Fibroblast of skin of left quadriceps (primary cell): ENCODE measurements at regions not wholly inside any gene's neighbourhood (a gene's known extent, or its start where the extent isn't known, plus 50 kb on each side); places are given as distances from the start of the nearest gene placed in this dataset.

Source experiments
- DNase-seq, 2 experiments: peaks; one replicate each; pipeline ENCODE4 v3.0.0-alpha.2; 2013; ENCODE audit warnings: low read depth in 2 of 2

DNA sequence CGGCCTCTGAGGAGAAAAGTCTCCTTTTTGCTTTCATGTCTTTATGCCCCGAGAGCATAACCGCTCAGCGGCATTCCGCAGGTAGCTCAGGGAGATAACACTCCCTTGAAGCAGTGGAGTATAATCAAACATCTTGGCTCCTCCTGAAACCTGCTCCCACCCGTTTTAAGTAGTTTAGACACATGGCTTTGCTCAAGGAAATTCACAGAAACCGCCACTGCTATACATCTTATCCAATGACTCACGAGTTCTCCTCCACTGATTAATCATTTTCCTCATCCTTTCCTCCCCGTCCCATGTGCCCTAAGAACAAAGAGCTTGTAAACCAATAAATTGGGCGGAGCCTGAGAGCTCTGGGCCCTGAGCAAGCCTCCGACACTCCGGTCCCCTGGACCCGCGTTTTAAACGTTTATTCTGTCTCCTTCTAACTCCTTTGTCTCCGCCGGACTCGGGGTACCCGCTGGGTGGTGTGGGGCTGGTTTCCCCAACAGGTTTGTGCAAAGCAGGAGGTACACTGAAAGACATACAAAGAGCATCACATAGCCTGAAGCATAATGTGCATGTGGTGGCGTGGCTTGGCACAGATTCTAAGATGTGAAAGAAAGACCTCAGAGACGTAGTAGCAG, 401.2 kb downstream of the TLL1 start:
- DNase-seq, result no peak

DNA sequence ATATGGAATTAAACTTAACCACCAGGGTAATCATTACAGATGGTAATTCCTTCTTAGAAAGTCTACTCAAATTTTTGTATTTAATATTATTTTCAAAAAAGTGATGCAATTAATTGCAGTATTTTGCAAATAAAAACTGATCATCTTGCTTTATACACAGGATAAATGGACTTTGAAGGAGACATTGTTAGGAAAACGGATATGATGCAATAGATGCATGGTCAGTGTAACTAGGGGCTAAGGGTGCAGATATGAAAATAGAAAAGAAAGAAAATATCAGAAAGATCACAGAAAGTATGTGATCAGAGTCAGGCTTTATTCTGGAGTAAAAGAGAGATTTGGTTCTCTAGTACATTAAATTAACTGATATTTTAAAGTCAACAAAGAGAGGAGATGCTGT, 401.7 kb downstream of the TLL1 start:
- no peak for DNase-seq

DNA sequence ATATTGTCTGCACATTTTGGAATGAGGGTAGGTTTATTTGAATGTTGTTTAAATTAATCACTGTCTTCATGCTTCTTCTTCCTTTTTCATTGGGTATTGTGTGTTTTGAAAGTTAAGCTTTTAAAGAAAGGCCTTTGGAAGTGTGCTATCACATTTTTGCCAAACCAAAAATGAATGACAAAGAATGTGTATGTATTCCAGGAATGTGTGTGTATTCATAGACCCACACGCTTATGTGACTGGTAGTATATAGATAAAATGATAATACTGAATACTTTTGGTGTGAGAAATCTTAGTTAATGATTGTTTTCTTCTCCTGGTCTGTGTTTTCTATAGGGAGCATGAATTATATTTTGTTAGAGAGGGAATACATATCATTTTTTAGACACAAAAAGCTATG, 404.4 kb downstream of the TLL1 start:
- peak; percentile 61 to 70 for DNase-seq

DNA sequence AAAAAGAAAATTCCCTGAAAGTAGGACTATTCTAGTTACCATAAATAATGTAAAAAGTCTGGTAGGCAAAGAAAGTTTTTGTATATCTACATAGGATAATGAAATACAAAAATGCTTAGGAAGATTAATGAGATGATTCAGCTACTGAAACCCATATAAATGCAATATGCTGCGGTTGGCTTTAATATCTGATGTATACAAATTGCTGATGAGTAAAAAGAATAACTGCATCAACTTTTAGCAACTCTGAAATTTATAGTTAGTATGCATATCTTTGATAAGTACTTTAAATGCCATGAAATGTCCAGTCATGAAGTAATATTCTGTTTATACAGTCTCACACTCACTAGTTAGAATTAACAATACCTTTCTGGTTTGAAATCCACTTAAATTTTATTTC, 404.8 kb downstream of the TLL1 start:
- peak; percentile 74 to 79 for DNase-seq

DNA sequence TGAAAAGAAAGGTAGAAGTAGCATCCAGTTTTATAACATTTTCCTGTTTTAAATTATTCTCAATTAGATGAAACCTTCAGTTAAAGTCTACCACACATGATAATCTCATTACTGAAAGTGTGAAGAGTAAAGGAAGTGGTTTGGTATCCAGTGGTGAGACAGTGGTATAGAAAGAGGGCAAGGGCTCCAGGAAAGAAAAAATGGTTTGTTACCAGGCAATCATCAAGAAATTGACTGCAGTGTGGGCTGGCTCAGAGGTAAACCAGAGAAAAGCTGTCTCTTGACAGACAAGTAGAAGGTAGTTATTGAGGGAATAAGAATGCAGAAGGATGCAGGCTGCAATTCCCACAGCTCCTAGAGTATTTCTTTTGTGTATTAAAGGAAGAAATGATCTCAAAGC, 406.2 kb downstream of the TLL1 start:
- no peak for DNase-seq

DNA sequence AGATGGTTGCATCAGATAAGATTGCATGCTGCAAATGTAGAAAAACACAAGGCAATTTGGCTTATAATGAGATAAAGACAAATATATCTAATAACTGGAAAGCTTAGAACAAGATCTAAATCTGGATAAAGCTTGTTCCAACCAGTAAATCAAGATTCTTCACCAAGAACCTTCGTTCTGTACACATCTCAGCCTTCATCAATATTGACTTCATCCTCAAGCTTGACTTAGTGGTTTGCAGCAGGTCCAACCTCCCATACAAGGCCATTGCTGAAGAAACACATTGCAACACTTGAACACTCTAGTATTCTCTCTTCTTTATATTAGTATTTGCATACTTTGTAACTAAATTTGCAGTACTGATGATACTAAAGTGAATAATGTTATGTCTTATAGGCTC, 407.6 kb downstream of the TLL1 start:
- no peak for DNase-seq

DNA sequence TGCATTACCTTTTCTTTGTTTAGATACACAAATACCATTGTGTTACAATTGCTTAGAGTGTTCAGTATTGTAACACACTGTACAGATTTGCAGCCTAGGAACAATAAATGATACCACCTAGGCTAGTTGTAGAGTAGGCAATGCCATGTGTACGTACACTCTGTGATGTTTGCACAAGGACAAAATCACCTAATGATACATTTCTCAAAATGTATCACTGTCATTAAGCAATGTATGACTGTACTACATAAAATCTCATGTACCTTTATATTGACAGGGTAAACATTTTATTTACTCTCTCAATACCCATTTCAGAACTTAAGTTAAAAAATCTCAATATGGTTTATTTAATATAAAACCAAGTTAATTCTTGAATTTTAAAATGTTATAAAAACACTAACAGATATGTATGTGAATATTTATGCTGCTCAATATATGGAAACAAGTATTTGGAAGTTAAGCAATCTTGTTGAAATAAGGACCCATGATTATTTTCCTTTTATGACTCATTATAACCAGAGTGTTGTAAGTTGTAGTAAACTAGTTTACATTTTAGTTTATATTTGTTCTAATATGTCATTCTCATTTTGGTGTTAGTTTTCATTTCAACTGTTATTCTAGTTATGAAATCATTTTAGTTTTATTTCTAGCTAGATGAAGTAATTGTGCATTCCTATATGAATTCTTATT, 409.2 kb downstream of the TLL1 start:
- no peak for DNase-seq

DNA sequence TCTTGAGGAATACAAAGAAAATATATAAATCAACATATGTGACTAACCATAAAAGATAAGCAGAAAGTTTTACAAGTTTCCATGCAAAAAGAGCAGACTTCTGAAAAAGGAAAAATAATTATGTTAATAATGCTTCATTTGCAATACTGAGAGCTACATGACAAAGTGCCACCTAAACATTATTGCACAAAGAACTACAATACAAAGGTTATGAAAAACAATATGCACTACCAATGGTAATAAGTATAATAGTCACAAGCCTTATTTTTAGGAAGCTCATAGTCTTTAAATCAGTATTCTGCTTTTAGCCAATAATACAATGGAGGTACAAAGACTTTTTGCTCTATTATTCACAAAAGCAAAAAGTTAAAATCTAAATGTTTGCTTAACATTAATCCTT, 411.2 kb downstream of the TLL1 start:
- DNase-seq, result no peak

DNA sequence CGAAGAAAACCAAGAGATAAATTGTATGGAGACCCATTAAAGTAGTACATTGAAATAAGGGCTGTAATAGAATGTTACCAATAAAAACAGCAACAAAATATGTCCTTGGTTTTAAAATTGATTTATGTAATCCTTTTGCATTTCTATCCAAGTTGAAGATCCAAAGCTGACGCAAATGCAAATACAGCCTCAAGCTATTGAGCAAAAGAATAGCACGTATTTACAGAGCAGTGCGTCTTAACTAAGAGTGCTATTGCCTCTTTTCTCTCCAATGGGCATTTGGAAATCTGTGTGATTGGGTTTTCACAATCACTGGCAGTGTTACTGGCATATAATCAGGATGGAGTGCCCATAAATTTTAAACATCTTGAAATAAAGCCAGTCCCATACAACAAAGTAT, 417.4 kb downstream of the TLL1 start:
- no peak for DNase-seq

DNA sequence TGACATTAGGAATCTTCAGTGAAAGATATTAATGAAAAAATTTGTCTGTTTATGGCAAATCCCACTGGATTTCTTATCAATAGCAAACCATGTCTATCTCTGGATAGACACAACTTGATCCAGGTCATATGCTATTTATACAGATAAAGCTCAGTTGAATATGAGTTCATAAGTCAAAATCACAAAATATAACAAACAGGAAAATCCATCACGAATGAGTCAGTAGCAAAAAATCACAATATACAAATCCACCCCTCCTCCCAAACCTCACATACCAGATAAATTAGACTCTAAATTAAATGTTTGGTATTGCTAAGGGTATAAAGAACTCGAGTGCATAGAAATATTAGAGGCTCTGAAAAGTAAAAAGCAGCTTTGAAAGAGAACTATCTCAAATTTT, 420.5 kb downstream of the TLL1 start:
- no peak for DNase-seq

DNA sequence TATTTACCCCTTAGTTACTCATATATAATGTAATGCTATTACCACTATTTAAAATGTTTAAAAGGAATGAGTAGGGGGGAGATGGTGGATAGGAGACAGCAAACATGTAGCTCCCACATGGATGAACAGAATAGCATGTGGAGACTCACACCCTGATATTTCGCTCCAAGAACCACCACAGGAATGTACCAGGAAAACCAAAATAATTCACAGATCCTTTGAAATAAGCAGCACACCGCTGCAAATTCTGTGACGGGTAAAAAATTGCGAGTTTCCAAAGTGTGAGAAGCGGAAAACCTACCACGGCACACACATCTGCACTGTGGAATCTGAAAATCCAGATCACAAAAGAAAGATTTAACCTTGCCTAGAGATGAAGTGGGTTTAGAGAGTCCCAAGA, 428.2 kb downstream of the TLL1 start:
- DNase-seq, result peak; percentile 35 to 40

DNA sequence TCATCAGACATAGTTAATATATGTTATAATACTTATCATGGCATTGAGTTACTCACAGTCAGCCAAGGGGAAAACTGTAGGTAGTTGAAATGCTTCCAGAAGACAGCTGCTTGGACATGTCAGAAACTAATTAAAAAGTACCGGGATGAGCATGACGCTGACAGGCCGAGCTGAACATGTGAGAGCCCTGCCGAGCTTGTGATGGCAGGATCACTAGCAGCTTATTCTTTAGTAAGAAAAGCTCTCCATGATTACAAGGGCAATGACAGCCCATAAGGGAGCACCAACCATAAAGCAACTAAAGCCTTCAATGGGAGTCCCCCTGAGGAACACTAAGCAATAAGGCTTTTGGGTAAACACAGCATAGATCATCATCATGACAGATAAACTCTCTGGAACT, 435.6 kb downstream of the TLL1 start:
- no peak for DNase-seq

DNA sequence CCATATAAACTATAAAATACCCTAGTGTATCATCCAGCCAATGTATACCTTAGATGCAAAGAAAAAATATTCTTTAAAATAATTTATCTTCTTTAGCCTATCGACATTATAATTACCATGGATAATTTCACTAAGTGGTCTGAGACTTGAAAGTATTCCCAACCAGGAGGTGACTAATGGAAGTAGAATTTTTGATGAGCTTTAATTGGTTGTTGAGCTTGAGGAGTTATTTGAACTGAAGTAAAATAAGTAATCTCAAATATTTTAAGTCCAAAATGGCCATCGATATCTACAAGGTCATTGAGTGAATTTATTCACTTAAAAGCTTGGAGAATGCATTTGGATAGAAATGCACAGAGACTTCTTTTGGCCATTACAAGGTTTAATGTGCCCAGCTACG, 436.2 kb downstream of the TLL1 start:
- no peak for DNase-seq

DNA sequence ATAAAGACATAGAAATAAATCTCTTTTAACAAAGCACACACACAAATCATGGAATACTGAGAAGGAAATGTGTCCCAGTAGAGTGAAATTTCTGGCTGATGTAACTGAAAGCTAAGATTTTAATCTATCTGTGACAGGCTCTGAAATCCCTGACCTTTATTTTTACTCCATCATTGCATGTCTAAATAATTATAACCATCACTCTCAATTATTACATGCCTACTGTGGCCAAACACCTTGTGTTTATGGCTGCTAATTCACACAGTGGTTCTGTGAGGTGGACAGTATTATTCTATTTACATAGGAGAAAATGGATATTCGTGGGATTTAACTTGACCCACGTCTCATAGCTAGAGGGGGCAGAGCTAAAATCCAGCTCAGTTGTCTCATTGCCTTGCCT, 438.1 kb downstream of the TLL1 start:
- no peak for DNase-seq

DNA sequence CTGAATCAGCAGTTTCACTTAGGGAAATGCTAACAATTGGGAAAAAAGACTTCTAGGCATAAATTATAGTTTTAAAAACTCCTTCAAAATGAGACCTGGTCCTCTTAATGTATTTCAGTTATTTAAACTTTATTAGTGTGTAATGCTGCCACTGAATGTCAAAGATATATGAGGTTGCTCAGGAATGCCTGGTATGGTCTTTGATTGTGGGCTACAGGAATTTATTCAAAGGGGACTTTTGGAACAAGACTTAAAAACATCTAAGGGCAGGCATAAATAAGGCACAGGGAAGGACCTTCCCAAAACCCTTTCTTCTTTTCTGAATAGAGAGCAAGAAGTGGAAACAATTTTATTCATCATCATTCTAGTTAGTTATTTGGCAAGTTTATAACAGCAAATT, 439.1 kb downstream of the TLL1 start:
- peak; percentile 12 to 16 for DNase-seq

DNA sequence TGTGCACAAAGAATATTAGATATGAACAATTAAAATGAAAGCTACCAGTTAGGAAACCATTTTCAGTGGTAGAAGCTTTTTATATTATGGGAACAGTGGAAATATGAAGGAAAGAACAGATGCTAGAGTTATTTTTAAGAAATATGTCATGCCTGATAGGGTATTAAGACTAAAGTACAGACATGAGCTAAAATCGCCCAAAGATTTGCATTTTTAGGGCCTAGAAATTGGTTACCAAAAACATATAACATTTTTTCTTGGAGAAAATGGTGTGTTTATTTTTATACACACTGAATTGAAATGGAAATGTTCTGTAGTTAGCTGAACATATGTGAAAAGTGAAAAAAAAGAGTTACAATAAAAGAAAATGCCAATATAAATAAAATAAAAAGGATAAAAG, 441.9 kb downstream of the TLL1 start:
- no peak for DNase-seq

DNA sequence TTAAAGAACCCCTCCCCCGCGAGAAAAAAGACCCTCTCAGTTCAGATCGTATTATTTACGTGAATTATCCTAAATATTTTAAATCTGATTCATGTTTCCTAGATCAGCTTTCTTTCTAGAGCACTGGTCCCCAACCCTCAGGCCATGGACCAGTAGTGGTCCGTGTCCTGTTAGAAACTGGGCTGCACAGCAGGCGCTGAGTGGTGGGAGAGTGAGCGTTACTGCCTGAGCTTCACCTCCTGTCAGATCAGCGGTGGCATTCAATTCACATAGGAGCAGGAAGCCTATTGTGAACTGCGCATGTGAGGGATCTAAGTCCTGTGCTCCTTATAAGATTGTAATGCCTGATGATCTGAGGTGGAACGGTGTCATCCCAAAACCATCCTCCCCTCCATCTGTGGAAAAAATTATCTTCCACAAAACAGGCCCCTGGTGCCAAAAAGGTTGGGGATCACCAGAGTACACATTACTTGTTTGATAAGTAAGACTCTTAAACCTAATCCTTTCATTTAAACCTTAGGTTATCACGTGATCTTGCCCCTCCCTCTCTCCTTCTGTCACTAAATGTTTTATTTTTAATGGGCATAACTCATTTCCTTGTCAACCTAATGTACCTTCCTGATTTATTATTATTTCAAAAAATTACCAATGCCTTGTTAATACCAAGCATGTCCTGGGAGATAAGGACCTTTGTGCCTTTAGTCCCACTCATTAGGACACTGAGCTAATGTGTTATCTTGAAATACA, 442.9 kb downstream of the TLL1 start:
- no peak for DNase-seq

DNA sequence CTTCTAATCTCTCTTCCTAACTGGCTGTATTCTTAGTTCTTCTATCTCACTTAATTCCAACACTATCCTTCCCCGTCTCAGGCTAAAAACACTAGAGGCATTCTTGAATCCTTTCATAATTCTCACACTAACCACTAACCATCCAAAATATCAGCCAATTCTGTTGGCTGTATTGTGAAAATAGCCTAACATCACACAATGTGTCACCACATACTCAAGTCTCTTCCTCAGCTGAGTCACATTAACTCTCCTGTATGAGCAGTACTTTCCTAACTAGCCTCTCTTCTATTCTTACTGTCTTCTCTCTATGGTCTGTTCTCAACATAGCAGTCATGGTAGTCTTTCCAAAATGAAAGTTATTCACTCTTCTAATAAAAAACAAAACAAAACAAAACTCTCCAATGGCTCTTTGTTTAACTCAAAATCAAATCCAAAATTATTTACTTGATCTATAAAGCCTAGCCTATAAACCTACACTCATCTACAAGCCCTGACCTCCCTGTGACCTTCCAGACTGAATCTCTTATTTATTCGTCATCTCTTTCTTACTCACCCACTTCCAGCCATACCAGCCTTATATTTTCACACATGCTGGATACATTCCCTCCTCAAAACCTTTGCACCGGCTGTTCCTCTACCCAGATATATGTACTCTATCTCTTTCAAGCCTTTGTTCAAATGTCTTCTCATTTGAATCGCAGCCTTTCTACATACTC, 445.9 kb downstream of the TLL1 start:
- peak; percentile 64 to 71 for DNase-seq

DNA sequence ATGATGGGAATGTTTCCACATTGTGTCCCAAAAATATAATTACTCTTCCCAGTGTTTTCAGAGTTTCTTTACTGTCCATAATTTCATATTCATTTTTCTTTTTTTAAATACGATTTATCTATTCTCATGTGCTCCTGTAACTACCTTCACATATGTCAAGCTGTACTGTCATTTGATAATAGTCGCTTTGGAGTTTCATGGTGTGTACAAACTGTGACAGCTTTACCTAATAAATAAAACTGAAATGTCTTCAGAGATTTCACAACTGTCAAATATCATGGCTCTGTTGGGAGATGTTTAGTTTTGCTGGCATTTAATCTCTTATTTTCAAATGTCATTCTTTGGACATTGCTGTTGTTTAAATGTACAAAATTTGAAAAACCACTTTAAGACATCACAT, 450.2 kb downstream of the TLL1 start:
- no peak for DNase-seq

DNA sequence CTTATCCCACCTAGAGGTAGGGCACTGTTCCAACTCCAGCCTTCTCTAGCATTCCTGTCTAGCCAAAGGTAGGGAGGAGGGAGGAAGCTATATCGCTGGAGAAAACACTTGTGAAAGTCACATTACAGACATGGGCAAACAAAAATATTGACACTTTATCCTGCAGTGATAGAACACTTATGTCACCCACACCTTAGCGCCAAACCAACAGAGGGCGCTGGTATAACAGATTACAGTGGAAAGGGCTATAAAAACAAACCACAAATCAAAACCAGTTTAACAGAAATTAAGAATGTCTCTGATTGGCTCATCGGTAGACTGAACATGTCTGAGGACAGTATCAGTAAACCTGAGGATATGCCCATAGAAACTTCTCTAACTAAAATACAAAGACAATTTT, 451.3 kb downstream of the TLL1 start:
- DNase-seq, result no peak

DNA sequence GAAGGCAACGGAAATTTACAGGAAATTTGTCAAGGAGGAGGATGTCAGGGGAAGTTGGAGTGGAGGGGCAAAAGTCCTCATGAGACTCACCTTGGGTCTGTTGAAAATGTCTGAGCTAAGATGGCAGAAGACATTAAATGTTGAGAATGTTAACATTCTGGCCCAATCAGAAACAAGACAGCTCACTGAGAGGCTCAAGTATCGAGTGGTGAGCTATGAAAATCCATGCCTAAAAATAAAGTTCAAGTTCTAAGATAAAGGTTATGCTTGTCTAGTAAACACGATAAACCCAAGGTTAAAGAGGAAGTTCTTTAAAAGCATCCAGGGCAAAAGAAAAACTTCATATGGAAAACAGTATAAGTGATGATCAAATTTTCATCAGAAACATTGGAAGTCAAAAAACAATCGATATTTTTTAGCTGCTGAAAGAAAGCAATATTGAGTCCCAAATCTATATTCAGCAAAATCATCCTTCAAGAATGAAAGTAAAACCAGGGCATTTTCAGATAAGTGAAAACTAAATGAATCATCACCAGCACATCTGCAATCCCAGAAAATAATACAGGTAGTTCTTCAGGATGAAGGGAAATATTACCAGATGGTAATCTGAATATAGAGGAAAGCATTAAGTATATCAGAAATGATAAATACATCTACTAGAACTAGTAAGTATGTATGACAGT, 462.4 kb downstream of the TLL1 start:
- no peak for DNase-seq

DNA sequence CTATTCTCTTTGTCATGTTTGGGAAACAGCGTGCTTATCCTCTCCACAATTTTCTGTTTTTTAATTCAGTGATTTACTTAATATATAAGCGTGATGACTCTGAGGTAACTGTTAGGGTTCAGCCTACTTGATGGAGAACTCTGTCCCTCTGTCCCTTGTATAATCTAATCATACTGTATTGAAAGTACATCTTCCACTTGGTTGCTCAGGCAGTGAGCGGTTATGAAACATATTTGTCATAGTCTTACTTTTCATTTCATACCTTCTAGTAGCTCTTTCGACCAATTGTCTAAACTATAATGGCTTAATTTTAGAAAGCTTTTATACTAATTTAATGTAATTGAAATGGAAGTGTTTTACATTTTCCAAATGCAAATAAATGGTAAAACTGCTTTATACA, 469.0 kb downstream of the TLL1 start:
- no peak for DNase-seq
